CD14-positive monocyte (primary cell): ENCODE measurements at regions not wholly inside any gene's neighbourhood (a gene's known extent, or its start where the extent isn't known, plus 50 kb on each side); places are given as distances from the start of the nearest gene placed in this dataset.
"Not testable (repeated sequence)": the region's sequence is repeated elsewhere in the genome, so short reads cannot be mapped to it uniquely, and the experiment has no call there.

Source experiments
- DNase-seq, 3 donors: peaks; one replicate each; pipeline ENCODE4 v3.0.0-alpha.2; 2011 to 2022
- H2AFZ ChIP-seq: 2 replicates; pipeline ENCODE4 v1.6.0; 2012; ENCODE audit warnings: mild to moderate bottlenecking, low read depth, low read length, inconsistent platforms; ENCODE audit not compliant: insufficient read depth, poor library complexity, severe bottlenecking
- H3K27ac ChIP-seq, 2 donors: 1 replicate in 1 of 2; 2 replicates in 1 of 2; pipeline ENCODE4 v1.5.1; 2012 to 2013; ENCODE audit warnings: low read length in 2 of 2, control low read depth in 1 of 2, inconsistent platforms in 1 of 2, low read depth in 1 of 2, mild to moderate bottlenecking in 1 of 2
- H3K27me3 ChIP-seq, 2 donors: one replicate each; pipeline versions ENCODE4 v1.6.0 to v1.6.1; 2011 to 2013; ENCODE audit warnings: low read length in 2 of 2; ENCODE audit not compliant: control insufficient read depth in 2 of 2, insufficient read depth in 2 of 2
- H3K36me3 ChIP-seq, 2 donors: replicated peaks in 1 of 2; 1 replicate in 1 of 2; 2 replicates in 1 of 2; pipeline versions ENCODE4 v1.5.1 to v1.6.1; 2012 to 2013; ENCODE audit warnings: low read length in 2 of 2, control low read depth in 1 of 2, inconsistent platforms in 1 of 2, mild to moderate bottlenecking in 1 of 2; ENCODE audit not compliant: insufficient read depth in 2 of 2, control insufficient read depth in 1 of 2
- H3K4me1 ChIP-seq, 2 donors: 1 replicate in 1 of 2; 2 replicates in 1 of 2; pipeline versions ENCODE4 v1.5.1 to v1.6.1; 2012 to 2013; ENCODE audit warnings: low read length in 2 of 2, control low read depth in 1 of 2, inconsistent platforms in 1 of 2, mild to moderate bottlenecking in 1 of 2, moderate library complexity in 1 of 2; ENCODE audit not compliant: insufficient read depth in 2 of 2, control insufficient read depth in 1 of 2
- H3K4me2 ChIP-seq: replicated peaks from 2 replicates; pipeline ENCODE3; 2012; ENCODE audit warnings: low read length, moderate library complexity, mild to moderate bottlenecking; ENCODE audit not compliant: poor library complexity, severe bottlenecking; ENCODE audit errors: extremely low read depth
- H3K4me3 ChIP-seq, 3 experiments: fragments of 200-600 bp in 1 of 3; sonication (generic) in 1 of 3; replicated peaks in 1 of 3; 1 replicate in 2 of 3; 2 replicates in 1 of 3; pipeline ENCODE4 v1.5.1; 2011 to 2013; ENCODE audit warnings: low read length in 3 of 3, mild to moderate bottlenecking in 3 of 3, control low read depth in 2 of 3, low read depth in 2 of 3, inconsistent platforms in 1 of 3, moderate library complexity in 1 of 3
- H3K79me2 ChIP-seq: 2 replicates; pipeline ENCODE4 v1.6.0; 2012; ENCODE audit warnings: mild to moderate bottlenecking, control low read depth, inconsistent platforms, low read length, moderate library complexity; ENCODE audit not compliant: insufficient read depth
- H3K9ac ChIP-seq: 2 replicates; pipeline ENCODE4 v1.6.0; 2017; ENCODE audit warnings: low read length, mild to moderate bottlenecking; ENCODE audit not compliant: insufficient read depth, poor library complexity, severe bottlenecking
- H3K9me3 ChIP-seq, 2 donors: replicated peaks in 1 of 2; 1 replicate in 1 of 2; 2 replicates in 1 of 2; pipeline versions ENCODE4 v1.5.1 to v1.6.1; 2012 to 2013; ENCODE audit warnings: low read length in 2 of 2, control low read depth in 1 of 2; ENCODE audit not compliant: control insufficient read depth in 1 of 2, insufficient read depth in 1 of 2
- H4K20me1 ChIP-seq: 2 replicates; pipeline ENCODE4 v1.6.0; 2012; ENCODE audit warnings: mild to moderate bottlenecking, low read length, control low read depth, moderate library complexity; ENCODE audit not compliant: insufficient read depth
- H3K27ac Mint-ChIP-seq, 7 donors: one replicate each; pipeline ENCODE4 v1.8.0; 2020; ENCODE audit warnings: mild to moderate bottlenecking in 7 of 7, mixed read lengths in 7 of 7, moderate library complexity in 6 of 7, inconsistent platforms in 2 of 7
- H3K27me3 Mint-ChIP-seq, 3 donors: one replicate each; pipeline ENCODE4 v1.8.0; 2021 to 2022; ENCODE audit warnings: low read depth in 3 of 3, mild to moderate bottlenecking in 3 of 3, mixed read lengths in 3 of 3, moderate library complexity in 3 of 3, inconsistent platforms in 1 of 3
- H3K36me3 Mint-ChIP-seq, 2 donors: one replicate each; pipeline ENCODE4 v1.8.0; 2020; ENCODE audit warnings: mixed read lengths in 2 of 2, inconsistent platforms in 1 of 2, mild to moderate bottlenecking in 1 of 2
- H3K4me1 Mint-ChIP-seq: one replicate; pipeline ENCODE4 v1.8.0; 2020; ENCODE audit warnings: mild to moderate bottlenecking, mixed read lengths
- H3K4me3 Mint-ChIP-seq, 2 donors: one replicate each; pipeline ENCODE4 v1.8.0; 2020; ENCODE audit warnings: mild to moderate bottlenecking in 2 of 2, mixed read lengths in 2 of 2, moderate library complexity in 1 of 2
- H3K9me3 Mint-ChIP-seq, 7 donors: one replicate each; pipeline ENCODE4 v1.8.0; 2020 to 2022; ENCODE audit warnings: mixed read lengths in 7 of 7, mild to moderate bottlenecking in 6 of 7, moderate library complexity in 6 of 7, inconsistent platforms in 2 of 7
- CTCF ChIP-seq: fragments of 200-600 bp; IDR thresholded peaks from one replicate; pipeline ENCODE4 v1.8.0; 2022; ENCODE audit warnings: antibody characterized with exemption, mild to moderate bottlenecking
- WGBS: methylation state at CpG from one replicate; pipeline ENCODE4 v1.1.5; 2013; ENCODE audit warnings: missing lambda C conversion rate; ENCODE audit not compliant: insufficient coverage; 5-methylcytosine and 5-hydroxymethylcytosine counted together
- intact Hi-C, 2 donors: fragments of 100-400 bp; cut with micrococcal nuclease; formaldehyde crosslinking; loops; one replicate each; pipeline versions ENCODE4 v1.15.0 to v1.15.1; 2023

GRCh38 chr2:84129018-84129417 is 330.1 kb downstream of the SUCLG1 start:
- Histone ChIP-seq H3K27ac (no peak overlapping the region), H3K4me3 (no peak overlapping the region), H3K9ac (no peak overlapping the region), H3K36me3 (no peaks in the 10 kb centered on the region), H3K27me3 (no peaks in the 10 kb centered on the region), H3K9me3 (peaks cover 0 to 5% of the 10 kb centered on the region in 2 donors), H3K4me1 (no peaks in the 10 kb centered on the region), H3K79me2 (no peaks in the 10 kb centered on the region), H3K4me2 (no peak overlapping the region), H2AFZ (no peak overlapping the region), H4K20me1 (no peaks in the 10 kb centered on the region)
- intact Hi-C loops, result no loop called here
- Mint-ChIP-seq H3K4me1 (no peaks in the 10 kb centered on the region), H3K36me3 (no peaks in the 10 kb centered on the region), H3K27ac (no peak overlapping the region), H3K27me3 (no peaks in the 10 kb centered on the region), H3K4me3 (no peak overlapping the region), H3K9me3 (peaks cover 0 to 9% (median 6%) of the 10 kb centered on the region in 7 donors)
- WGBS, result 67% methylated on average over 1 of the region's 4 CpGs
- no peak for TF ChIP-seq CTCF
- no peak for DNase-seq

- H3K9ac ChIP-seq, H2AFZ ChIP-seq, H3K4me1 ChIP-seq, intact Hi-C loops, H3K79me2 ChIP-seq, H3K27me3 ChIP-seq, H3K27ac ChIP-seq, DNase-seq, H3K9me3 ChIP-seq, H3K4me2 ChIP-seq, H3K36me3 Mint-ChIP-seq, H3K27ac Mint-ChIP-seq, H3K9me3 Mint-ChIP-seq, H3K4me3 Mint-ChIP-seq, H3K27me3 Mint-ChIP-seq, H3K4me1 Mint-ChIP-seq, H4K20me1 ChIP-seq, H3K36me3 ChIP-seq, H3K4me3 ChIP-seq: not testable (repeated sequence)
- 92% methylated on average over 7 of the region's 8 CpGs for WGBS
Measured at GRCh38 chr2:84127812-84128211, 331.3 kb downstream of the SUCLG1 start.
